ENCODE measurements at regions not wholly inside any gene's neighbourhood (a gene's known extent, or its start where the extent isn't known, plus 50 kb on each side); places are given as distances from the start of the nearest gene placed in this dataset.

DNA sequence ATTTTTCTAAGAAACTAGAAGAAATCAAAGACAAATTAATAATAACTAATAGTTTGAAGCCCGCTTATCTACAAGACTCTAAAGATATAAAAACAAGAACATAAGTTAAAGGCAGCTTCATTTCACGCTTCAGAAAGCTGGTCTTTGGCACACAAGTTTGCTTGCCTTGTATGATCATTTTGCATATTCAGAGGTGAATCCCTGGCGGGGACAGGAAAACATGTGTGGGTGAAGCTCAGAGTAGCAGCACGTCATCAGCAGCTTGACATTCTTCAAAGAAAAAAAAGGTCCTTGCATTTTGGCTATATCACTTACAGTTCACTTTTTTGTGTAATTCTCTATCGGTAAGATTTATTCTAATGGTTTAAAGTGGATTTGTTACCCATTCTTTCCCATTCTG is 1911.8 kb downstream of the MRPL39 start:
- DNase-seq = no peak
- intact Hi-C loops (cut with micrococcal nuclease) = no loop called here
- no peaks in the 10 kb centered on the region for H3K4me1 ChIP-seq
- H3K36me3 ChIP-seq = no peaks in the 10 kb centered on the region
- no peak for TF ChIP-seq CTCF (IDR thresholded peaks at IDR 0.05; ENCODE audit: borderline replicate concordance)
- H3K9me3 ChIP-seq (replicated peaks) = peaks cover 16% of the 10 kb centered on the region
- H3K27ac ChIP-seq (replicated peaks) = no peak overlapping the region
- no peak overlapping the region for H3K4me3 ChIP-seq
- H3K27me3 ChIP-seq (ENCODE audit: low read depth) = no peaks in the 10 kb centered on the region

- Histone ChIP-seq H3K27ac (replicated peaks) (no peak overlapping the region), H3K9me3 (replicated peaks) (peaks cover 5% of the 10 kb centered on the region), H3K27me3 (ENCODE audit: low read depth) (no peaks in the 10 kb centered on the region), H3K36me3 (no peaks in the 10 kb centered on the region), H3K4me1 (no peaks in the 10 kb centered on the region), H3K4me3 (no peak overlapping the region)
- TF ChIP-seq CTCF (IDR thresholded peaks at IDR 0.05; ENCODE audit: borderline replicate concordance) = peak; percentile 24
- intact Hi-C loops (cut with micrococcal nuclease) = no loop called here
- no peak for DNase-seq
Measured at GRCh38 chr21:23694390-23694789, 1912.9 kb downstream of the MRPL39 start.

DNA sequence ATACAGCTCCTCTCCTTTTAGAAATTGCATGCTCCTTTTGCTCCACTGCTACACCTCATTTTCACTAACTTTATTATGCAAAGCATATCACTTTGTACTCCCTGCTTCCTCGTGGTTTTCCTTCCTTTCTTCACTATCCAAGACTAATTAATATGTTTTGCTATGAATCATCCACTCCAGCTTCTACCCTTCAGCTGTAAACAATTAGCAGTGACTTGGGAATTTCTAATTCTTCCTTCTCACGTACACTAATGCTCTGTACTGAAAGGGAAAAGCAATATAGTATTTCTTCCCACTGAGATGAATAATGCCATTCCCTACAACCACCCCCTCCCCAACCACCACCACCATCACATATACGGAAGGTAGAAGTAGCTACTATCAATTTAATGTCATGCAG is 1917.0 kb downstream of the MRPL39 start:
- H3K27me3 ChIP-seq (ENCODE audit: low read depth) = no peaks in the 10 kb centered on the region
- intact Hi-C loops (cut with micrococcal nuclease) = no loop called here
- H3K4me1 ChIP-seq = peaks cover 3% of the 10 kb centered on the region
- no peaks in the 10 kb centered on the region for H3K9me3 ChIP-seq (replicated peaks)
- TF ChIP-seq CTCF (IDR thresholded peaks at IDR 0.05; ENCODE audit: borderline replicate concordance) = no peak
- no peaks in the 10 kb centered on the region for H3K36me3 ChIP-seq
- no peak for DNase-seq
- no peak overlapping the region for H3K4me3 ChIP-seq
- no peak overlapping the region for H3K27ac ChIP-seq (replicated peaks)

- TF ChIP-seq CTCF (IDR thresholded peaks at IDR 0.05; ENCODE audit: borderline replicate concordance) = no peak
- intact Hi-C loops (cut with micrococcal nuclease) = no loop called here
- Histone ChIP-seq H3K4me1 (peaks cover 3% of the 10 kb centered on the region), H3K27ac (replicated peaks) (no peak overlapping the region), H3K4me3 (no peak overlapping the region), H3K27me3 (ENCODE audit: low read depth) (no peaks in the 10 kb centered on the region), H3K9me3 (replicated peaks) (no peaks in the 10 kb centered on the region), H3K36me3 (no peaks in the 10 kb centered on the region)
- DNase-seq = no peak
Measured at GRCh38 chr21:23686737-23687523, 1920.4 kb downstream of the MRPL39 start.

GRCh38 chr21:23684431-23684830 is 1922.8 kb downstream of the MRPL39 start:
- no peak for DNase-seq
- no peaks in the 10 kb centered on the region for H3K9me3 ChIP-seq (replicated peaks)
- no peaks in the 10 kb centered on the region for H3K27me3 ChIP-seq (ENCODE audit: low read depth)
- H3K27ac ChIP-seq (replicated peaks) = no peak overlapping the region
- no peak for TF ChIP-seq CTCF (IDR thresholded peaks at IDR 0.05; ENCODE audit: borderline replicate concordance)
- intact Hi-C loops (cut with micrococcal nuclease) = no loop called here
- H3K4me1 ChIP-seq = peaks cover 3% of the 10 kb centered on the region
- no peaks in the 10 kb centered on the region for H3K36me3 ChIP-seq
- H3K4me3 ChIP-seq = no peak overlapping the region

Data from left ventricle myocardium inferior (tissue), 1 donor.